HG03159 (cell line): ENCODE measurements at regions not wholly inside any gene's neighbourhood (a gene's known extent, or its start where the extent isn't known, plus 50 kb on each side); places are given as distances from the start of the nearest gene placed in this dataset.
"Not testable (repeated sequence)": the region's sequence is repeated elsewhere in the genome, so short reads cannot be mapped to it uniquely, and the experiment has no call there.

ENCODE experiments used
- ATAC-seq: cut with Tn5 transposase; IDR thresholded peaks from one replicate; pipeline ENCODE4 v1.9.1; 2021; ENCODE audit warnings: mild to moderate bottlenecking, moderate library complexity; ENCODE audit not compliant: unreplicated experiment

GRCh38 chr11:81990659-81991443 is 742.8 kb downstream of the FAM181B start:
- no peak for ATAC-seq

- no peak for ATAC-seq
These were observed 744.6 kb downstream of the FAM181B start for GRCh38 chr11:81989093-81989492.

DNA sequence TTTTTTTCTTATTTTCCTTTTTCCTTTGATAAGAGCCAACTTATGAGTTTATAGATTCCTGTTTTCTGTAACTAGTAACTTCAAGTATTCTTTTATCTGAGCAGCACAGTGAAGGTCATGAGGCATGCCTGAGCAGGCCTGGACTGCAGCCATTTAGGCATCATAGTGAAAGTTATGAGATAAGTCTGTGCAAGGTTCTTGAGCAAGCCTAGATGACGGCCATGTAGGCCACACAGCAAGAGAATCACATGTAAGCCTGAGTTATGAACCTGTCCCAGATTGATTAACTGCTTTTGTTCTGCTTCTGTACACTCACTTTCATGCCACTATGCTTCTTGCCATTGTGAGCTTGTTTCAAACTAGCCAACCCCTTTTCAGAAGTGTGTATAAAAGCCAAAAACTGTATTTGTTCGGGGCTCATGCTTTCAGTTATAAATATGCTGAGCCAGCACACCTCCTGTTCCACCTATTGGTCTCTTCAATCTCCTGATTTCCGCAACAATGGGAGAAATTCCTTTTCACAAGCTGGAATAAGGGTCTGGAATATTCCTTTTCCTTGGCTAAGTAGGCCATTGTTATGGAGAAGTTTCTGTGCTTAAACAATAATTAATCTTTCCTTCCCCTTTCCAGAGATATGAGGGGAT is 745.7 kb downstream of the FAM181B start:
- peak; percentile 55 for ATAC-seq

DNA sequence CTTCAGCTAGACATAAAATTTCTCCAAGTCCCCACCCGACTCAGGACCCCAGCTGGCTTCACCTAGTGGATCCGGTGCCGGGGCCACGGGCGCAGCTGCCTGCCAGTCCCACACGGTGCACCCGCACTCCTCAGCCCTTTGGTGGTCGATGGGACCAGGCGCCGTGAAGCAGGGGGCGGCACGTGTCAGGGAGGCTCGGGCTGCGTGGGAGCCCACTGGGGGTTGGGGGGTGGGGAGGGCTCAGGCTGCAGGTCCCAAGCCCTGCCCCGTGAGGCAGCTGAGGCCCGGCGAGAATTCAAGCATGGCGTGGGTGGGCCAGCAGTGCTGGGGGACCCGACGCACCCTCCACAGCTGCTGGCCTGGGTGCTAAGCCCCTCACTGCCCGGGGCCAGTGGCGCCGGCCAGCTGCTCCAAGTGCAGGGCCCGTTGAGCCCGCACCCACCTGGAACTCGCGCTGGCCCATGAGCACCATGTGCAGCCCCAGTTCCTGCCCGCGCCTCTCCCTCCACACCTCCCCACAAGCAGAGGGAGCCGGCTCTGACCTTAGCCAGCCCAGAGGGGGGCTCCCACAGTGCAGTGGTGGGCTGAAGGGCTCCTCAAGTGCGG is 747.0 kb downstream of the FAM181B start:
- no peak for ATAC-seq

GRCh38 chr11:81979448-81979847 is 754.2 kb downstream of the FAM181B start:
- no peak for ATAC-seq

GRCh38 chr11:81975261-81975900 is 758.3 kb downstream of the FAM181B start:
- no peak for ATAC-seq

DNA sequence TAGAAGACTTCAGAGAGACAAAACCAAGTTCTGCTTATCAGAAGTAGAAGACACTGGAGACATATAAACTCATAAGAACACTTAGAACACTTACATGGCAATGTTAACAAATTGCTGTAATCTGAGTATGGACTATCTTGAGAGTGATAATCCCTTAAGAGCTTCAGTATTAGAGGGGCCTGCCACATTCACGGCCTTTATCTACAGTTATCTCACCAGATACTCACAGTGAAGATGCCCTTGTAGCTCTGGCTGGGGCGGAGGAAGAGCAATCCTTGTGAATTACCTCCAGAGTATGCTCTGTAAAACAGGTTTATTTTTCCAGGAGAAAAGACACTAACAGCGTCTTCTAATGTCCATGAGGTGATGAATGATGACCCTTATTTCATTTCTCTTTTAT is 762.8 kb downstream of the FAM181B start:
- no peak for ATAC-seq

GRCh38 chr11:81967242-81967641 is 766.4 kb downstream of the FAM181B start:
- ATAC-seq = no peak

- no peak for ATAC-seq
These were observed 767.3 kb downstream of the FAM181B start for GRCh38 chr11:81966340-81966739.

- ATAC-seq = no peak
These were observed 770.6 kb downstream of the FAM181B start for GRCh38 chr11:81963018-81963417.

DNA sequence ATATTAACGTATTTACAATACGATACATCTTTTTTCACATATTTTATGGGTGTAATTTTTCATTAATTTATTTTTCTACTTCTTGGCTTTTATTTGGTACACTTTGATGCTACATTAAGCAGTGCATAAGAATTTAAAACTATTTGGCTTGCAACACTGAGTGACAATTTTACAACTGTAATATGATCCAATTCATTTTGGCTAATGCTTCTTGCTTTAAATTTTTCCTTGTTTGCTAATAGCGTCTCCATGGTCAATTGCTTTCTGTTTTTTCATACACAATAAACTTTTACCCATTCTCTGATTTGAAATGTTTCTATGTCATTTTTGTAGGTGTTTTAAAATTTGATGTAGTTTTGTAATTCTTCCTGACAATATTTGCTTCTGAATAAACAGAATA is 773.2 kb downstream of the FAM181B start:
- ATAC-seq = no peak

DNA sequence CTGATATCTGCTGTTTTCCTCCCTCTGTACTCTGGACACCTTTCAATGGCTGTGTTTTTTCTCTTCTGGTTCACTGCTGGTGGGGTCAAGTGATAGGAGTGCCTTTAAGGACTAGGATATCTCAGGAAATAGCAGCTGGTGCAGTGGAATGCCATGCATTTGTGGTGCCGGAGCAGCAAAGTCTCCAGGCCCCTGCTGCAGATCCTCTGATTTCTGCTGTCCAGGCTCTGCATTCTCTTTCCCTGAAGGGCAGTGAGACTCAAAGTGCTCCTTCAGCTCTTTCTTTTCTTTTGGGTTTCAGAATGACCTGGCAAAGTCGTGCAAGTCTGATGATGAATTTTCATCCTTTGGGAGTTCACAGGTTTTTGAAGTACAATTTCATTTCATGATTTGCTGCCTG is 774.3 kb downstream of the FAM181B start:
- no peak for ATAC-seq

- ATAC-seq = not testable (repeated sequence)
These were observed 779.4 kb downstream of the FAM181B start for GRCh38 chr11:81954301-81954700.

GRCh38 chr11:81946831-81947230 is 786.8 kb downstream of the FAM181B start:
- no peak for ATAC-seq

DNA sequence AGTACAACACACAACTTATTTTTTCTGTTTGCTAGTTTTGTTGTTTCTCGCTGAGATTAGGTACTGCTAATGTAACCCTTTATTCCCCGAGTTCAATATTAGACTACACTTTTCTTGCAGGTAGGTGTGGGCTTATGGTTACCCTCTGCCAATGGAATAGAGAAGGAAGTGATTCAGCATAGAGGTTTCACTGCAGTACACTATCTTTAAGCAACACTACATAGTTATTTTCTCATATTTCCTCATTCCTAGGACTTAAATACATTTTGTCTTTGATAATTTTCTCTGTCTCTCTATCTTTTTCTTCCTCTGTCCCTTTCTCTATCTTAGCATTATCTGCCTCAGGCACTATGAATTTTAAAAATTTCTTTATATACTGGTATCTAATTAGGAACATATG is 791.0 kb downstream of the FAM181B start:
- ATAC-seq = no peak

DNA sequence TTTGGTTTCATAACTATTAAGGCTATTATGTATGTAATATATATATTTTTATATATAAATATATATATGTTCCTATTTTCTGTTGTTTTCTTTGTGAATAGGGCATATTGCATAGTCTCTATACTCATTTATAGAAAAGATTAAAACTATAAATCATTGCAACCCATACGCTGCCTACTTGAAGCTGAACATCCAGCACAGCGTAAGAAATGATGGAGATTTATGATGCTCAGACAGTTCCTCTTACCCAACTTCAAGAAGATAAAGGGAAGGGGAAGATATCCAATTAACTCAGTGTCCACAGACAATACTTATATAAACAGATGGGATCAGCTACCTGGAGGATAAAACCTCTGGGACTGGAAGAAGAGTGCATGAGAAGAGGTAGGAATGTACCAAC is 791.7 kb downstream of the FAM181B start:
- no peak for ATAC-seq

DNA sequence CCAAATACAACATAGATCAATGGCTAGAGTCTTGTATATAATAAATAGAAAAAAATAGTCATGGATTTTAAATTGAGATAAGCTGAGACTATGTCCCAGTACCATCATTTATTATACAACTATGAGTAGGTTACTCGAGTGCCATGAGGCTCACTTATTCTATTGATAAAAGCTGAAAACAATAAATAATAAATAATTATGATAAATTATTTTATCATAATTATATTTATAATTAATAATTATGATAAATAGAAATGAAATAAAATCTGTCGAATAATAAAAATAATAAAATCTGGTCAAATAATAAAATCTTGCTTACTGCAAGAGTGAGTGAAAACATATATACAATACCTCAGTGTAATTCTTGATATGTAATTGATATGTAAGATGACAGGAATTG is 801.4 kb downstream of the FAM181B start:
- ATAC-seq = no peak

DNA sequence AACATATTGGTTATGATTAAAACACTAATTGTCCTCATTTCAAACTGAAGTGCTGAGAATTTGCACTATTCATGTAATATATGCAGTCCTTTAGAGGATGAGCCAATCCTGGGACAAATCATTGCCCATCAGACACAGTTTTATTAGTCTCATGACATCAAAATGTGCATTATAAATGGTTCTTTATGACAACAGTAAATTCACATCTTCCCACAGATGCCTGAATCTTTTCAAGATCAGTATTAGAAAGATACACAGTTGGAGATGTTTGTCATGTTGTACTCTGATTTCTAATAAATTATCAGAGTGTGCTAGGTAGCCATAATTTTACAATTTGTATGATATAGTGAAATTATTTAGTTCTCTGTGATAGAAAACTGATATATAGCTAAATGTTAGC is 813.5 kb downstream of the FAM181B start:
- ATAC-seq = no peak

GRCh38 chr11:81916451-81916850 is 817.2 kb downstream of the FAM181B start:
- no peak for ATAC-seq

DNA sequence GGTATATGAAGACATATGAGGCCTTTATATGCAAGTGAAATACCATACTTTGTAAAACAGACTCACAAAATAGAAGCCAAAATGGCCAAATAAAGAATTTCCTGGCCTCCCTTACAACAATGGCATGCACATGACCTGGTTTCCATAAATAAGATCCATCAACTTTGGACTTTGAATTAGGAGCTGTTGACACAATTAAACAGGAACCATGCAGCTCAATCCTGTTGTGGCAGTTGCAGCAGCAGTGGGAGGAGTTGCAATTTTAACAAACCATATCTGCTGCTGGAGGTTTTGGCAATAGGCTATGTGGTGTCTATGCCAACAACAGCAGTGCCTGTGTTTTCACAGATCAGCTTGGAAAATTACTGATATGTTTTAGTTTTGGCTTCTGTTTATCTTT is 818.6 kb downstream of the FAM181B start:
- no peak for ATAC-seq

GRCh38 chr11:81913793-81914192 is 819.9 kb downstream of the FAM181B start:
- no peak for ATAC-seq

GRCh38 chr11:81907996-81908395 is 825.7 kb downstream of the FAM181B start:
- ATAC-seq = no peak
